ENCODE measurements at regions not wholly inside any gene's neighbourhood (a gene's known extent, or its start where the extent isn't known, plus 50 kb on each side); places are given as distances from the start of the nearest gene placed in this dataset.
"Not testable (repeated sequence)": the region's sequence is repeated elsewhere in the genome, so short reads cannot be mapped to it uniquely, and the experiment has no call there.

- TF ChIP-seq CTCF (IDR thresholded peaks at IDR 0.05; ENCODE audit: poor library complexity); EZH2 (IDR thresholded peaks at IDR 0.05; ENCODE audit: borderline replicate concordance); EZH2phosphoT487 (IDR thresholded peaks at IDR 0.05; ENCODE audit: low read depth, severe bottlenecking, unreplicated experiment): not testable (repeated sequence)
Measured at GRCh38 chr13:54821938-54822470, 1793.4 kb downstream of the OLFM4 start.

Data from hepatocyte (in vitro differentiated cells).